Upper lobe of left lung (tissue), 4 donors: ENCODE measurements at regions not wholly inside any gene's neighbourhood (a gene's known extent, or its start where the extent isn't known, plus 50 kb on each side); places are given as distances from the start of the nearest gene placed in this dataset.

Experiments used
- POLR2A ChIP-seq, 4 donors: fragments of 450-650 bp; IDR thresholded peaks; one replicate each; pipeline ENCODE4 v1.5.1; 2016 to 2017; ENCODE audit warnings: antibody characterized with exemption in 4 of 4, mild to moderate bottlenecking in 2 of 4
- POLR2AphosphoS5 ChIP-seq, 2 donors: sonication (generic); formaldehyde crosslinking; IDR thresholded peaks; one replicate each; pipeline ENCODE4 v1.5.1; 2017; ENCODE audit warnings: antibody characterized with exemption in 2 of 2
- TF ChIP-seq, protein P1 (sequence below), 6 experiments: fragments of 450-650 bp in 4 of 6; fragments of 200-600 bp in 2 of 6; sonication (generic) in 2 of 6; IDR thresholded peaks; one replicate each; pipeline ENCODE4 v1.5.1; 2016 to 2019; ENCODE audit warnings: antibody characterized with exemption in 6 of 6

- TF ChIP-seq, protein P1, sequence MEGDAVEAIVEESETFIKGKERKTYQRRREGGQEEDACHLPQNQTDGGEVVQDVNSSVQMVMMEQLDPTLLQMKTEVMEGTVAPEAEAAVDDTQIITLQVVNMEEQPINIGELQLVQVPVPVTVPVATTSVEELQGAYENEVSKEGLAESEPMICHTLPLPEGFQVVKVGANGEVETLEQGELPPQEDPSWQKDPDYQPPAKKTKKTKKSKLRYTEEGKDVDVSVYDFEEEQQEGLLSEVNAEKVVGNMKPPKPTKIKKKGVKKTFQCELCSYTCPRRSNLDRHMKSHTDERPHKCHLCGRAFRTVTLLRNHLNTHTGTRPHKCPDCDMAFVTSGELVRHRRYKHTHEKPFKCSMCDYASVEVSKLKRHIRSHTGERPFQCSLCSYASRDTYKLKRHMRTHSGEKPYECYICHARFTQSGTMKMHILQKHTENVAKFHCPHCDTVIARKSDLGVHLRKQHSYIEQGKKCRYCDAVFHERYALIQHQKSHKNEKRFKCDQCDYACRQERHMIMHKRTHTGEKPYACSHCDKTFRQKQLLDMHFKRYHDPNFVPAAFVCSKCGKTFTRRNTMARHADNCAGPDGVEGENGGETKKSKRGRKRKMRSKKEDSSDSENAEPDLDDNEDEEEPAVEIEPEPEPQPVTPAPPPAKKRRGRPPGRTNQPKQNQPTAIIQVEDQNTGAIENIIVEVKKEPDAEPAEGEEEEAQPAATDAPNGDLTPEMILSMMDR (IDR thresholded peaks at IDR 0.05), result no peak
- TF ChIP-seq POLR2AphosphoS5 (IDR thresholded peaks at IDR 0.05) (no peak), POLR2A (IDR thresholded peaks at IDR 0.05) (no peak)
These were observed 571.5 kb upstream of the CDH4 start for GRCh38 chr20:60680554-60680953.
